Activated CD4-positive, alpha-beta T cell treated with anti-CD3 and anti-CD28 coated beads, Interleukin-2, Interleukin-6, amounts not matched to agents 100 ng/mL and 50 ng/mL, durations not matched to agents 16 hours and 8 hours (primary cell): ENCODE measurements at regions not wholly inside any gene's neighbourhood (a gene's known extent, or its start where the extent isn't known, plus 50 kb on each side); places are given as distances from the start of the nearest gene placed in this dataset.
"Not testable (repeated sequence)": the region's sequence is repeated elsewhere in the genome, so short reads cannot be mapped to it uniquely, and the experiment has no call there.

Experiments used
- DNase-seq: peaks from one replicate; pipeline ENCODE4 v3.0.0-alpha.2; 2020

DNA sequence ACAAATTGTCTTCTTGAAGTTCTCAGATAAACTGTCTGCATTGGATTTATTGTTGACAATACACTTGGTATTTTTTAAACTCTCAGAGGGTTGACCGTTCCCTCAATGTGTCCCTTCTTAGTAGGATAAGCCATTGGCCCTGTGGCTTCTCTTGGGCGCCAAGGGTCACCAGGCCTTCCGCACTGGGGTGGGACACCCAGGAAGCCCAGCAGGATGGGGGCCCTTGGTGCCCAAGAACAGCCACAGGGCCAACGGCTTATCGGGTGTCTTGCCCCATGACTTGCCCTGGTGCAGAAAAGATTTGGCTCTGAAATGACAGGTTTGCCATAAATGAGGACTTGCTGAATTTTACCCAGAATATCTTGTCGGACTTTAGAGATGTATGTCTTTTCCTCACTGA, 375.0 kb downstream of the IRX2 start:
- no peak for DNase-seq

DNA sequence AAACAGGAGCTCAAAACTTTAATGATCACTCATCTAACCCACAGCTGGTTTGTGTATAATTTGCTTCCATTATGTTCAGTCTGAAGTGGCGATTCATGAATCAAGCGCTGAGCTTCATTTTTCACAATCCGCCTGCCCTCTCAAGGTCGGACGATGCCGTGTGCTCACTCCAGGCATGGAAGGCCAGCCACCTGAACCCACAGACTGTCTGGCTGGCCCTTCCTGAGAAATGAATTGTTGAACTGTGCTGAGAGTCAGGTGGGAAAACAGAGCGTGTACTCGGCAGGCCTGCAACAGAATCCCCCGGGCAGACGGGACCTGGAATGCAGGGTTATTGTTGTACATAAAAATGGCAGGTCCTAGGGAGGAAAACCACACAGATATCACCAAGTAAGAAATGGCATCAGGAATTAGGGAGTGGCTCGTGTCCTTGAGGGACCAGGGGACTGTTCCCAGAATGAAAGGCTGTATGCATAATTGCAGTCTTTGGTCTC, 375.7 kb downstream of the IRX2 start:
- DNase-seq = no peak

DNA sequence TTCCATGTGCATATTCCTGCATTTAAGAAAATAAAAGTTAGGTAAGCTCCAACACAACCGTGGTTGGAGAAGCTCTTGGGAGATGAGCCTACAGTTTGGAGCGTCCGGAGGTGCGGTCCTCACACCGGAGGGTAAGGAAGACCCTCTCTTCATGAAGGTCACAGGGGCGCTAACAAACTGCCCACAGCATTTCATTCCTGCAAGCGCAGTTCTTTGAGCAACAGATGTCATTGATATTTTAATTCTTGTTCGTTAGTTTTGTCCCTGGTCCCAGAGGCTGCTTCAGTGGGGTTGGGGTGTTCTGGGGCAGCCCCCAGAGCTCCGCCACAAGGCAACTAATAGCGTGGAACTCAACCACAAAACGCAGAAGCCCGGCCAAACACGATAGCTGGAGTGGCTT, 376.2 kb downstream of the IRX2 start:
- no peak for DNase-seq

DNA sequence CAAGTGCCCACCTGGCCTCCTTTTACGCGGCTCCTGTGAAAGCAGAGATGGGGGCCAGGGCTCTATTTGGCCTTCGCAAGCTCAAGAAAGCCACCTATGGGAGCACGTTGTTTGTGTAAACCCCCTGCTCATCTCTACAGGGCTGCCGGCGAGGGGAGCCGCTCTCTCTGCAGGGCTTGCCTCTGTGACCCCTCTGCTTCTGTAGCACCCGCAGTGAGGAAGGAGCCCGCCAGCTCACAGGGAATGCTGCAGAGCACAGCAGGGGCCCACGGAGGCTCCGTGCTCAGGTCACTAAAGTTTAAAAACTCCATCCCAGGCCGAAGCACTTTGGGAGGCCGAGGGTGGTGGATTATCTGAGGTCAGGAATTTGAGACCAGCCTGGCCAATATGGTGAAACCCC, 376.8 kb downstream of the IRX2 start:
- no peak for DNase-seq

DNA sequence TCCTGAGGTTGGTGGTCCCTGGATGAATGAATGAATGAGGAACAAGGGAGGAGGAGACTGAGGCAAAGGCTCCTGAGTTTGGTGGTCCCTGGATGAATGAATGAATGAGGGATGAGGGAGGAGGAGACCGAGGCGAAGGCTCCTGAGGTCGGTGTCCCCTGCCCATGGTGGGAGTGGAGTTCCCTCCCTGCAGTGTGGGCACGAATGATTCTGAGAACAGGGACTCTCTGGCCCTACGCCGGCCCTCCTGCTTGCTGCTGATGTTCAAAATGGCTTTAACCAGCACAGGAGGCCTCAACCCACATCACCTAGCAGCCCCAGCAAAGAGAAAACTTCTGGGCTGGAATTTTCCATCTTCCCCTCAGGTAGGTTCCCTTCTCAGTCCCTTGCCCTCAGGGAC, 377.8 kb downstream of the IRX2 start:
- no peak for DNase-seq

DNA sequence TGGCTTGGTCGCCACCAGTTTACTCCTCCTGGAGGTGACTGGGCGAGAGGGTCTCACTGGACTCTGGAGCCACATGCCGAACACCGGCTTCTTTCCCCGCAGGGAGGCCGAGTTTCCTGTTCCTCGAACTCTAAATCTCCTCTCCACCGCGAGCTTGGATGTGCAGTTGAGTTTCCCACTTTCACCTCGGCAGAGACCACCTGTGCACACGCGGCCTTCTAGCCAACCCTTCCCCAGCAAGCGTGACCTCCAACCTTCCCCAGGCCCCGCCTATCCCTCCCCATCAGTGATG, 380.1 kb downstream of the IRX2 start:
- DNase-seq = no peak

DNA sequence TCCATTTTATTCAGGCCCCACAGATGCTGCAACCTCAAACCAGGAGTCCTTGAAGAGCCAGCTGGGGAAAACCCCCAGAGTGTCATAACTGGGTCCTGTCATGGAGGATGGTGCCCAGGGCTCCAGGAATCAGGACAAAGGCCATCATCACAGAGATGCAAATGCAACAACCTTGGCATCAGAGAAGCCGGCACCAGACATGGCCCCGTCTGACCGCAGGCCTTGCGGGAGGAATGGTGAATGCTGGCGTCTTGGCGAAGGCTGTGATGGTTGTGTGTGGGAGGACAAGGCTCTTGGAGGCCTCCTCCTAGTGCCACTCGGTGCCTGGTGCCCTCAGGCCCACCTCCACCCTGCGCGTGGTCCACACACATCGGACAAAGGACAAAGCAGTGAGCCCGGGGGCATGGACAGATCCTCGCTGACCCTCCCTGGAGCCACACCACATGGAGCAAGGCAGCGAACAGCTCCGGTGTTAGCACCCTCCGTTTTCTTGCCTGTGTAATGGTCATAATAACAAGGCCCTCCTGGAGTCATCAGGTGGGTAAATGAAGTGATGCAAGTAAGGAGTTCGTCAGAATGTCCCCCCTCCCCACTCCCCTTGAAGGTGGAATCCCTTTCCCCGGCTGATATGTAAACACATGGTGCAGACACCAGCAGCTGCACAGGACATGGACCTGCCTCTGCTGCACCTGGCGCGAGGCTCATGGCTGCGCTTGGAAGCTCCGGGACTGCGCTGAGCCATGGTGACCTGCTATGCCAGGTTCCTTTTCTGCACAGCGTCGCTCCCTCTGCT, 380.7 kb downstream of the IRX2 start:
- DNase-seq = no peak

DNA sequence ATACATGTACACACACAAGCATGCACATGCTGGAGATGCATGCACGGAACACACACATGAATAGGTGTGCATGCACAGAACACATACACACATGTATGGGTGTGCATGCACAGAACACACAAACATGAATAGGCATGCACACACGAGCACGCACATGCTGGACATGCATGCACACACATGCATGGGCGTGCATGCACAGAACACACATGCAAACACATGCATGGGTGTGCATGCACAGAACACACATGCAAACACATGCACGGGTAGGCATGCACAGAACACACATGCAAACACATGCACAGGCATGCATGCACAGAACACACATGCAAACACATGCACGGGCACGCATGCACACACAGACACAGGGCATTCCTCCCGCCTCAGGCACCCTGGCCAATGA, 382.3 kb downstream of the IRX2 start:
- no peak for DNase-seq

DNA sequence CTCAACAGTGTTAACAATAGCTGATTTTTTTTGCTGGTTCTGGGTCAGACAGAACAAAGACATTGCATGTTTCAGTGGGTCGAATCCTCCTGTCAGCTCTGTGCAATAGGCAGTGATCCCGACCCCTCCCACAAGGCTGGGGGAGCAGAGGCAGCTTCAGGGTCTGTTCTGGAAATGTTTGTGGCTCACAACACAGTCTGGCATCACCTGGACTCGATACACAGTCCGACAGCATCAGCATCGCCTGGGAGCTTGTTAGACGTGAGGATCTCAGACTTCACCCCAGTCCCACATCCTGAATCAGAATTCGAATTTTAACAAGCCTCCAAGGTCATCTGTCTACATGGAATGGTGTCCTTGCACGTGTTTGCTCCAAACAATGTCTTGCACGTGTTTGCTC, 384.7 kb downstream of the IRX2 start:
- DNase-seq = no peak

DNA sequence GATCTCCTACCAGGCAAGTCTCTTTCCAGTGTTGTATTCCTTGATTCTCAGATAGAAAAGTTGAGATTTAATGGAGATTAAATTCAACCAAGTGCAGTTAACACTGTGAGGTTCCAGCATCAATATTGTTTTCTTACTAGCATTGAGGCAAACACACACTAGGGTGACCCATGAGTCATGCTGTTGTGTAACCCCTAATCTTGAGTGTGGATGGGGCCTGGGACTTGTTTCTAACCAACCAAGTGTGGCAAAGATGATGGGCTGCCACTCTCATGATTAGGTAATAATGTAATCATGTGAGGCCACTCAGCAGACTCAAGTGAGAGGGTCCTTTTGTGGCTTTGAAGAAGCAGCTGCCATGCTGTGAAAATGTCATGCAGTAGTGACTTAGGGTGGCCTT, 394.2 kb downstream of the IRX2 start:
- DNase-seq = no peak

DNA sequence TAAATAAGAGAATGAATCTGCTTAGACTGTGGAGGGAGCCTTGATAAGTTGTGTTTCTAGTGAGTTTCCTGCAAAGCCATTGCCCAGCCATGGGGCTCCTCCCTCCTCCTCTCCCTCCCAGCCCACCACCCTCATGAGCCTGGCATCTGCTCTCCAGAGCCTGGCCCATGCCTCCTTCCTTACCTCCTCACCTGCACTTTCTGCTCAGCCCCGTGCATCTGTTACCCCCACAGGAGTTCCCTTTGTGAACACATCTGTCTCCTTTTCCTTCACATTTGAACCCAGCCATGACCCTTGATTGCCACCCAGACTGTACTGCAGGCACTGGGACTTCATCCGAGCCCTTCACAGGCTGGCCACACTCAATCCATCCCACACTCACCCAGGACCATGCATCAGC, 395.6 kb downstream of the IRX2 start:
- no peak for DNase-seq

DNA sequence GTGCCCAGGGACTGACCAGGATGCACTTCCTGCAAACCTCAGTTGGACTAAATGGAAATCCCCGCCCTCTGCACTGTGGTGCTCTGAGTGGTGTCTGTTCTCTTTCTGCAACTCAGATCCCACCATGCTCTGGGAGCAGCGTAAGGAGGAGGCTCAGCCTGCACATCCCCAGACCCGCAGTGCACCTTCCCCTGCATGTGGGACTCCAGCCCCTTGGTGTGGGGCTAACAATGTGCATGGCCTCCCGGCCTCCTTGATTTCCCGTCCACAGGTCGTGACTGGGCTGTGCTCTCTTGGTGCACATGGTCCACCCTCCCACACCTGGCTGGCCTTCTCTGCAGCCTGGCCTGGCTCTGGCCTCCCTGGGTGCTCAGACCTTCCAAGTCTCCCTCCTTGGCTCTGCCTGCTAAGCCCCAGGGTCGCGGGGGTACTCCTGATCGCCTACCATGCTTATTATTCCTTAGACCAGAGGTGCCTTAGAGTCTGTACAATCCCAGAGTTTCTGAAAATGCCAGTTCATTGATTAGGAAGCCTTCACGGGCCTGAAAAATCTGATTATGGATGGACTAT, 397.5 kb downstream of the IRX2 start:
- no peak for DNase-seq

DNA sequence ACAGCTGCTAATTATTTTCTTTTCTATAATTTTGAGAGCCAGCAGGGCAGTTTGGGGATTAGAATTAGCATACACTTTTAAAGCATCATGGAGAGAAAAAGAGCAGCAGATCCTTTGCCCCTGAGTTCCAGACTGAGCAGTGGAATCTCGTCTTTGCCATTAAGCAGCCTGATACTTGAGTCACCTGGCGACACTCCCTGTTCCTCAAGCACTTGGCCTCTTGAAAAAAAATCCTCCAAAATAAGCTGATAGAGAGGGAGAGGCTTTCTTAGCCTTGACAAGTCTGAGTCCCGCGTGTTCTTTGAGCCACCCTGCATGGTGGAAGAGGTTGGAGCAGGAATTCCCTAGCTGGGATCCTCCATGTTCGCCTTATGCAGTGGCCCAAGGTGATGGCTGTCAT, 398.3 kb downstream of the IRX2 start:
- DNase-seq = no peak

DNA sequence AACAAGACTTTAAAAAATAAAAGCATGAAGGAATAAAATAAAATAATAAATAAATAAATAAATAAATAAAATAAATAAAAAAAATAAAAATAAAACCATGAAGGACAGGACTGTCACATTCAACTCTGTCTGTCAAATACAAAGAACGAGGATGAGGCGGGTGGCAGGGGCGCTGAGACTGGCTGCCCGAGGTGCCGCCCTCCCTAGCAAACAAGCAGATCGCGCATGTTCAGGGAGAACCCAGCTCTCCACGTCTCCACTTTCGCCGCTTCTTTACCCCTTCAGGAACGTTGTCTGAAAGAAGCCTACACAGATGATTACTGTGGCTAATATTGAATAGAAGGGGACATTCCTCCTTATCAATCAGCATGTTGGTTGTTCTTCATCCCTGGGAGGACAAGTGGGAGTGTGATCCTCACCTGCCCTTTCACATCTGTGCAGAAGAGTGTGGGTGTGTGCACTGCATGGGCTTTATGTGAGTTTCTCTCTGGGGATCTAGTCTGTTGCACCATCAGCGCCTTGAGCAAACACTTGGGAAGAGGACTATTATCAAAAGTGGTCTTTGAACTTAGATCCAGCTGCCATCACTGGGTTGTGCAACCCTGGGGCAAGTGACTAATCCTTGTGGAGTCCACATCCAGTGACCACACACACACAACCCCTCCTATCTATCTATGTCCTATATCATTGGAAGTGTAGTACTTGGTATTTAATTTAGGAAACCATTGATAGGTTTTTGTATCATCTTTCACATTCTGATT, 399.2 kb downstream of the IRX2 start:
- DNase-seq = no peak

DNA sequence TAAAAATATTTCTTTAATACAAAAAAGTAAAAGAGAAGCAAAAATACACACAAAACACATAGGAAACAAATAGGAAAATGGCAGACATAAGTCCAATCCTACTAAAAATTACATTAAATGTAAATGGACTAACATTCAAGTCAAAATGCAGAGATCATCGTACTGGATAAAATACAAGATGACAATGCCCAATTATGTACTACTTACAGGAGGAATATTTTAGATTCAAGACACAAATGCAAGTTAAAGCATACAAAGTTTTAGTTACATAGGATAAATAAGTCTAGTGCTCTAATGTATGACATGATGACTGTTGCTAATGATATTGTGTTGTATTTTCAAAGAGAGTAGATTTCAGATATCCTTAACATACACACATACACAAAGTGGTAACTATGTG, 401.7 kb downstream of the IRX2 start:
- DNase-seq = not testable (repeated sequence)

DNA sequence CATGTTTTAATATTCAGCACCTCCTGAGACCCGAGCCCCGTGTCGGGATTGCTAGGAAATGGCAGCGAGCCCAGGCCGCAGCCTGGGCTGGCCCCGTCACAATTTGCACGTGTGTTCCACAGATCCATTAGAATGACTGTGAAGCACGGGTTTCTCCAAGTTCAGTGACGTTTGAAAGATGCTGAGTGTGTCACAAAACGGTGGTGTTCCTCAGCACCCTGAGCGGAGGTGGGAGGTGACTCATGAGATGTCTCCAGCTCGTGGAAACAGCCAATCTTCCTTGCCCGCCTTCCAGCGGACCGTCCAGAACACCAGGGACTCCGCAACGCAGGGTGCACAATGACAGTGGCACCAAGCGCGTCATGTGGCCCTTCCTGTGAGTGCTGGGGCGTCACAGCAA, 412.8 kb downstream of the IRX2 start:
- DNase-seq = no peak

DNA sequence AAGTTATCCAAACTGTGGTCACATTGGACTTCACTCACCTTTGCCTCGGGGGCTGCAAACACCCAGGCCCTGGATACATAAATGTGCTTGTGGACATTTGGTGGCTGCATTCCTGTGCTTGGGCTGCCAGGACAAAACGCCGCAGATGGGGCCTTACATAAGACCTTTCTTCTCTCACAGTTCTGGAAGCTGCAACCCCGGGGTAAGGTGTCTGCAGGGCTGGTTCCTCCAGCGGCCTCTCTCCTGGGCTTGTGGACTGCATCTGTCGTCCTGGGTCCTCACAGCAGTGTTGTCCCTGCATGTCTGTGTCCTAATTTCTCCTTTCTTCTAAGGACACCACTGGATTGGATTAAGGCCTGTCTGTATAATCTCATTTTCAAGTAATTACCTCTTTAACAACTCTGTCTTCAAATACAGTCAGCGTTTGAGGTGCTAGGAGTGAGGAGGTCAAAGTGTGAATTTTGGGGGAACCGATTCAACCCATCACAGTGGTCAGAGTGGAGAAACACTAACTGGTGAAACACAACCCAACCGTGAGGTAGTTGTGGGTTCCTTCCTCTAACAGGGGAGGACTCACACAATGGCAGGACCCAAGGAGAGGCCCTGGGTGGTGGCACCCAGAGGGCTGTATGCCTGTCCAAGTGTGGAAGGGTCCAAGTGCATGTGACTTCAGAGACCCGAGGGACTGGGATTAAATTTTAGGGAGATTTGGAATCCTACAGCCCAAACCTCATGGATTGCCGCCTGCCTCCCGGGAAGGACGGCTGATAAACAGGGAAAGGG, 415.6 kb downstream of the IRX2 start:
- no peak for DNase-seq

DNA sequence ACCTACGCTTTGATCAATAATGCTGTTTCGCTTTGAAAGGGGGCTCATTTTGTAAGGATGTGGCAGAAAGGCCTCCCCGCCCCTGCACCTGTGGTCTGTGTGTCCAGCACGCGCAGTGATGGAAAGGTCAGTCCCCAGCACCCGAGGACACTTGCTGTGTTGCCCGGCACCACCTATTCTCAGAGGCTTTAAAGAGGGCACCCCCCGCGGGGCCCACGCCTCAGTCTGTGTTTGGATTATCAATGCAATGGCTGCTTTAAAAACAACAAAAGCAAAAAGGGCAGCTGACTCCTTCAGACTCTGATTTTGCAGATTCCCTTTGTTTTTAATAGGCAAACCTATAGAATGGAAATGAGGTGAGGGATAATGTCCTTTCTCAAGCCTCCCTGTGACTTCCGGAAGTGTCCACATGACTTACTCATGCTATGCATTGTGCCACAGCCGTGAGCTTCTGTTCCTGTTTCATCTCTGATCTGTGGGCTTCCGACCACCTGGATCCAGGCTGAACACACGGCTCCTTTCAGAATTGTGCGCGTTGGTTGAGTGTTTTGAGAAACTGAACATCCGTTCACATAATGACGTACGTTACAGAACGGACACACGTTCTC, 416.2 kb downstream of the IRX2 start:
- no peak for DNase-seq

DNA sequence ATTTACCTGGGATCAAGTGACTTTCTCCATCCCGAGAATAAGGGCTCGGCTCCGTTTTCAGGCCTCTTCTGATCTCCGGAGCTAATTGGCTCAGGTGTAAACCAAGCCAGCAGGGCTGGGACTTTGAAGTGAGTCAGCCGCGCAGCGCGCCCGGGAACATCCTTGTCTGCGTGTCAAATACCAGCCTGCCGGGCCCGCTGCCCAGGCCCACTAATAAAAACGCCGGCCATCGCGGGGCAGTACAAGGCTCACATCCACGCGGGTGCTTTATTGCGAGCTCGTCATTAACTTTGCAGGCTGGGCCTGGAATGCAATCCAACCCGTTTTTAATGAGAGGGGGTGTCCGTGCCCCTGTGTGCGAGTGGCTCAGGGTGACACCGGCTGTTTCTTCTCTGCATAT, 416.8 kb downstream of the IRX2 start:
- DNase-seq = no peak

DNA sequence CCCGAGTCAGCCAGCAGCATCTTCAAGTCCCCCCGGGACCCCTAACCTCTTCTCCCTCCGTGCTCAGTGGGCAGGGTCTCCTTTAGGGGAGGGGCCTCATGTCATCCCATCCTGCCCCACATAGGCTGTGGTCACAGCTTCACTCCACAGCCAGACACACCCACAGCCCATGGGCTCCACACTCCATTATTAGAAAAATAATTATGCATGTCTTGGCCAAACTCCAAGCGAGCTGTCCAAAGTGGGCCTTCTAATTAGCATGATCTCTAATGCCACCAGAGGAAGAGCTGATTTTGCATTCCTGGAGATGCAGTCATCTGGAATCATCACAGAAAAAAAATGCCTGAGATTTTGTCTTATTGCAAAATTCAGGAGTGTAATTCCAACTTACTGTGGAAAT, 418.2 kb downstream of the IRX2 start:
- no peak for DNase-seq

DNA sequence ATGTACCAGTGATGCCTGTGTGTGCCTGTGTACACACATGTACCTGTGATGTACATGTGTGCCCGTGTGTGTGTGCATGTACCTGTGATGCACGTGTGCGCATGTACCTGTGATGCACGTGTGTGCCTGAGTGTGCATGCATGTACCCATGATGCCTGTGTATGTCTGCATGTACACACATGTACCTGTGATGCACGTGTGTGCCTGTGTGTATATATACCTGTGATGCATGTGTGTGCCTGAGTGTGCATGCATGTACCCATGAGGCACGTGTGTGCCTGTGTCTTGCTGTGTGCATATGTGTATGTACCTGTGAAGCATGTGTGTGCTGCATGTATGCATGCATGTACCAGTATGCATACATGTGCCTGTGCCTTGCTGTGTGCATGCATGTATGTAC, 419.0 kb downstream of the IRX2 start:
- no peak for DNase-seq

DNA sequence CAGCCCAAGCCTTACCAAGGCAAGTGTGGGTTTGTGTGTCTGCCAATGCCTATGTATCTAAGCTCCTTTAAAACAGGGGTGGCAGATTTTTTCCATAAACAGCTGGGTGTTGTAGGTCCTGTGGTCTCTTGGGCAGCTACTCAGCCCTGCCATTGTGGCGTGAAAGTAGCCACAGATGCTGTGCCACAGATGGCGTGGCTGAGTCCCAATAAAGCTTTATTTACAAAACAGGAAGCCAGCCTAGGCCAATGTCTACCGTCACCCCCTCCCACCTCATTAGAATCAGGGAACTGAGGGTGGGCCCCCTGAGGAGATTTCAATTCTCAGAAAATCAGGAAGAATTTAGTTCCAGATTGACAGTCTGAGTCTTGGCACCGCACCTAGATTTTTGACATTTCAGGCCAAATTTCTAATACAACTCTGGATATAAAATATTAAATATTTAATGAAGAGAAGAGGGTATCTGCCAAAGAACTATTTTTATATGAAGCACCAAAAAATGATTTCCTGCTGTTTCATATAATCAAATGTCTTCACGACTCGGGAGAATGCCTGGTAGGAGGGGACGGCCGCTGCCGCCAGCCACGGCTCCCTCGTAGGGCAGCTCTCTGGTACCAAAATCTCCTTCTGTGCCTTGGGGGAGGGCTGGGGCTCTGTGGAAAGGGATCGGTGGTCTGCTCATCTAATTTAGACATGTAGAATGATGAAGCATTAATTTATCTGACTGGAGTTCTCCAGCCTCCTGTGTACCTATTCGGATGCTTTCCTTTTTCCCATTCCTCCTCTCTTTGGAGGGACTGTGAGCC, 420.9 kb downstream of the IRX2 start:
- DNase-seq = no peak
